ENCODE measurements at regions not wholly inside any gene's neighbourhood (a gene's known extent, or its start where the extent isn't known, plus 50 kb on each side); places are given as distances from the start of the nearest gene placed in this dataset.

DNA sequence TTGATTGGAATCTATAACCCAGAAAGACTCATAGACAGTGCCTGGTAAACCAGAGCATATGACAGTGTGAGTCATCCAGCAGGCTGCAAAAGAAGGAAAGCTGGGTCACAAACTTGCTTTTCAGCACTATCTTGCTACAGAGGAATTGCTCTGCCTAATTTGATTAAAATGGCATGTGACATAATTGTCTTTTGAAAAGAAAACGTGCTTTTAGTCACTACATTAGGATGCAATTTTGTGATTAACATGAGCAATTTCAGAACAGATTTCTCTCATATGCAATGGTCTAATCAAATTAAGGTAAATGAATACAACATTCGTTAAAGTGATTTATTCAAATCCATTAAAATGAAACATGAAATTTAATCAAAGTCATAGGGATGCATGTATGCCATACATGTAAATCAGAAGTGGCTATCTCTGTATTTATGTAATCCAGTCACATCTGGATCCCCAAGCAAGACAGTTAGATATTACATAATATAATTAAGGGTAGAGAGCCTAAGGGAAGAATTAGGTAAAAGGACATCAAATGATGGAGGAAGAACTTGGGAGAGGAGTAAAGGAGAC is 400.0 kb upstream of the HTR1E start:
- DNase-seq (ENCODE audit: low spot score) (no peak), ATAC-seq (ENCODE audit: insufficient number of reproducible peaks, low FRiP score, low read depth) (no peak)
- TF ChIP-seq, protein P1, sequence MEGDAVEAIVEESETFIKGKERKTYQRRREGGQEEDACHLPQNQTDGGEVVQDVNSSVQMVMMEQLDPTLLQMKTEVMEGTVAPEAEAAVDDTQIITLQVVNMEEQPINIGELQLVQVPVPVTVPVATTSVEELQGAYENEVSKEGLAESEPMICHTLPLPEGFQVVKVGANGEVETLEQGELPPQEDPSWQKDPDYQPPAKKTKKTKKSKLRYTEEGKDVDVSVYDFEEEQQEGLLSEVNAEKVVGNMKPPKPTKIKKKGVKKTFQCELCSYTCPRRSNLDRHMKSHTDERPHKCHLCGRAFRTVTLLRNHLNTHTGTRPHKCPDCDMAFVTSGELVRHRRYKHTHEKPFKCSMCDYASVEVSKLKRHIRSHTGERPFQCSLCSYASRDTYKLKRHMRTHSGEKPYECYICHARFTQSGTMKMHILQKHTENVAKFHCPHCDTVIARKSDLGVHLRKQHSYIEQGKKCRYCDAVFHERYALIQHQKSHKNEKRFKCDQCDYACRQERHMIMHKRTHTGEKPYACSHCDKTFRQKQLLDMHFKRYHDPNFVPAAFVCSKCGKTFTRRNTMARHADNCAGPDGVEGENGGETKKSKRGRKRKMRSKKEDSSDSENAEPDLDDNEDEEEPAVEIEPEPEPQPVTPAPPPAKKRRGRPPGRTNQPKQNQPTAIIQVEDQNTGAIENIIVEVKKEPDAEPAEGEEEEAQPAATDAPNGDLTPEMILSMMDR (IDR thresholded peaks at IDR 0.05): no peak
- no peaks in the 10 kb centered on the region for H3K9me3 ChIP-seq
- no peaks in the 10 kb centered on the region for H3K36me3 ChIP-seq
- H3K27ac ChIP-seq: no peak overlapping the region
- H3K4me1 ChIP-seq (ENCODE audit: control insufficient read depth in 1 of 2, low read depth in 2 of 2): no peaks in the 10 kb centered on the region
- no peaks in the 10 kb centered on the region for H3K27me3 ChIP-seq (replicated peaks; ENCODE audit: insufficient read depth)
- H3K4me3 ChIP-seq: no peak overlapping the region

DNA sequence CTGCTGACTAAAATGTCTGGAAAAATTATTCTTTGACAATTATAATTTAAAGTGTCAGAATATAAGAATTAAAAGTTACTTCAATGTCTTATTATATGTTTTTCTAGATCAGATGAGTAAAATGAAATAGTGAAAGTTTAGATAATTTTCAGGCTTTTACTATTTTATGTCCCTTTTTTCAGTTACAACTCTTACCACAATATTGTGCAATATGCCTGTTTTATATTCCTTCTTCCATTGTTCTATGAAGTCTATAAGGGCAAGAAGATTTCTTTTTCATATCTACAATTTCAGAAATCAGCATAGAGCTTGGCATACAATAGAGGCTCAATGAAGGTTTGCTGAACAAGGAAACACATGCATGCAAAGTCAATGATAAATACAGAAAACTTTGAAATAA is 401.2 kb upstream of the HTR1E start:
- H3K27ac ChIP-seq: no peak overlapping the region
- no peaks in the 10 kb centered on the region for H3K4me1 ChIP-seq (ENCODE audit: control insufficient read depth in 1 of 2, low read depth in 2 of 2)
- H3K4me3 ChIP-seq: no peak overlapping the region
- DNase-seq (ENCODE audit: low spot score): no peak
- TF ChIP-seq, protein P1 (IDR thresholded peaks at IDR 0.05): no peak
- no peaks in the 10 kb centered on the region for H3K27me3 ChIP-seq (replicated peaks; ENCODE audit: insufficient read depth)
- H3K36me3 ChIP-seq: no peaks in the 10 kb centered on the region
- H3K9me3 ChIP-seq: no peaks in the 10 kb centered on the region
- ATAC-seq (ENCODE audit: insufficient number of reproducible peaks, low FRiP score, low read depth): no peak

GRCh38 chr6:86535100-86535499 is 402.2 kb upstream of the HTR1E start:
- H3K27ac ChIP-seq: no peak overlapping the region
- H3K4me3 ChIP-seq: no peak overlapping the region
- no peaks in the 10 kb centered on the region for H3K27me3 ChIP-seq (replicated peaks; ENCODE audit: insufficient read depth)
- H3K4me1 ChIP-seq (ENCODE audit: control insufficient read depth in 1 of 2, low read depth in 2 of 2): no peaks in the 10 kb centered on the region
- no peaks in the 10 kb centered on the region for H3K9me3 ChIP-seq
- DNase-seq (ENCODE audit: low spot score) (no peak), ATAC-seq (ENCODE audit: insufficient number of reproducible peaks, low FRiP score, low read depth) (no peak)
- TF ChIP-seq, protein P1 (IDR thresholded peaks at IDR 0.05): no peak
- no peaks in the 10 kb centered on the region for H3K36me3 ChIP-seq

DNA sequence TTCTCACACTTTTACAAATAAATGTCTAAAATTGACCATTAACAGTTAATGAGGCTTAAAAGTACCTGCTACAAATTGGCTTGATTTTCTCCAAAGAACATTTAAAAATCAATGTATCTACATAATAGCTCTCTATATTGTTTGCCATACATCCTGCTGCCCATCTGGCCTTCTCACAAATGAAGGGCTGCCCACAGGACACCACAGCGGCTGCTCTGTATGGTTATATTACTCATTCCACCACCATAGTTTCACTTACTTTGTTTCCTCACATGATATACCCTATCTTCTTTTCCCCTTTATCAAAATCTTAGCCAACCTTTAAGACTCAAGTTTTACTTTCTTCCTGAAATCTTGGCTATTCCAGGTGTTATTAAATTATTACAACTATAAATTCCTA is 407.7 kb upstream of the HTR1E start:
- Histone ChIP-seq H3K27me3 (replicated peaks; ENCODE audit: insufficient read depth) (no peaks in the 10 kb centered on the region), H3K4me1 (ENCODE audit: control insufficient read depth in 1 of 2, low read depth in 2 of 2) (no peaks in the 10 kb centered on the region), H3K36me3 (no peaks in the 10 kb centered on the region), H3K4me3 (no peak overlapping the region), H3K27ac (no peak overlapping the region), H3K9me3 (no peaks in the 10 kb centered on the region)
- TF ChIP-seq, protein P1 (IDR thresholded peaks at IDR 0.05): no peak
- no peak for DNase-seq (ENCODE audit: low spot score)
- ATAC-seq (ENCODE audit: insufficient number of reproducible peaks, low FRiP score, low read depth): no peak

- no peaks in the 10 kb centered on the region for H3K36me3 ChIP-seq
- H3K9me3 ChIP-seq: peaks cover 5% of the 10 kb centered on the region
- ATAC-seq (ENCODE audit: insufficient number of reproducible peaks, low FRiP score, low read depth) (no peak), DNase-seq (ENCODE audit: low spot score) (no peak)
- no peak overlapping the region for H3K27ac ChIP-seq
- TF ChIP-seq, protein P1 (IDR thresholded peaks at IDR 0.05): no peak
- no peak overlapping the region for H3K4me3 ChIP-seq
- H3K27me3 ChIP-seq (replicated peaks; ENCODE audit: insufficient read depth): no peaks in the 10 kb centered on the region
- H3K4me1 ChIP-seq (ENCODE audit: control insufficient read depth in 1 of 2, low read depth in 2 of 2): no peaks in the 10 kb centered on the region
These were observed 411.1 kb upstream of the HTR1E start for GRCh38 chr6:86526238-86526637.

All from thoracic aorta (tissue), 2 donors.